GM19328 (cell line): ENCODE measurements at regions not wholly inside any gene's neighbourhood (a gene's known extent, or its start where the extent isn't known, plus 50 kb on each side); places are given as distances from the start of the nearest gene placed in this dataset.
"Not testable (repeated sequence)": the region's sequence is repeated elsewhere in the genome, so short reads cannot be mapped to it uniquely, and the experiment has no call there.

Source experiments
- ATAC-seq: cut with Tn5 transposase; IDR thresholded peaks from one replicate; pipeline ENCODE4 v1.9.1; 2021; ENCODE audit warnings: mild to moderate bottlenecking, moderate library complexity; ENCODE audit not compliant: unreplicated experiment

DNA sequence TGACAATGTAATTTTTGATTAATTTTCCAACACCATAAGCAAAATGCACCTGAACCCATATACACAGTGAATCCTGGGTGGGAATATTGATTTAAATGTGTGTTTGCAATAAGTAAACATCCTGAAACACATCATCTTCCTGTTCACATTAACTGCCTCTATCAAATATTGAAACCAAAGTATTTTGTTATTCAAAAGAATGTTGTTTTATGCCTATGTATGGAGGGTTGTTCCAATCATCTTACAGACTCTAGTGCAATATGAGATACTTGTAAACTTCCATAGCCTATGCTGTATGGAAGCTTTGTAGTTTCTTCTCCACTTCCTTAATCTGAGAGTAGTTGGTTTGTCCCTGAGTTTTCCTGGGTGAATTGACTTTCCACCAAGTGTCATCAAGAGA lies 105.4 kb upstream of the SLC7A11 start:
- ATAC-seq: no peak

DNA sequence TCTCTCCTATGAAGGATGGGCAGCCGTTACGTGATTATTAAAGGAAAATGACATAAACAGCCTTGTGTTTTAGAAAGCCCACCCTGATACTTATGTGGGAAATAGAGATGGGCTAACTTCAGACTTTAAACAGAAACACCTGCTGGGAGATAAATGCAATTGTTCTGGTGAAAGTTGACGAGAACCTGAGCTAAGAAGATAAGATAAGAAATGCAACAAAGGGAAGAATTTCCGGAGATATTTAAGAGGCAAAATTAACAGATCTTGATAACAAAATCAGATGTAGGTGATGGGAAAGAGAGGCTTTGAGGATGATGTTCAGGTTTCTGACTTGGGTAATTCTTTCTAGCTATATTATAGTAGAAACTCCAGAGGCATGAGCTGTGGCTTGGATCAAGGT lies 102.7 kb upstream of the SLC7A11 start:
- no peak for ATAC-seq

DNA sequence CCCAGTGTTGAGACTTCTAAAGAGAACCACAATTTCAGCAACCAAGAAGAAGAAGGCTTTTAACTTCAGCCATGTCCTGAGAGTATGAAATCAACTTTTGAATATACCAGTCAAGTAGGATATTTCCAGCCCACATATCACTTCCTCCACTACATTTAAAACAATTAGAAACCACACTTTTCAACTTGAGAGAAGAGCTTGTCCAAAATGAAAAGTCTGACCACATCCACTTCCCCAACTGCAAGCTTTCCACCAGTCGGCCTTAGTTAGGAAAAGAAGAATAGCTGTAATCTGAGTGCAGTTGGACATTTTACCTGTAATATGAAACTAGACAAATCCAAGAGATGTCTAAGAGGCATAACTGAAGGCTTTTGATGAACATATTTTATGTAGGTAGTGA lies 101.9 kb upstream of the SLC7A11 start:
- ATAC-seq: no peak

DNA sequence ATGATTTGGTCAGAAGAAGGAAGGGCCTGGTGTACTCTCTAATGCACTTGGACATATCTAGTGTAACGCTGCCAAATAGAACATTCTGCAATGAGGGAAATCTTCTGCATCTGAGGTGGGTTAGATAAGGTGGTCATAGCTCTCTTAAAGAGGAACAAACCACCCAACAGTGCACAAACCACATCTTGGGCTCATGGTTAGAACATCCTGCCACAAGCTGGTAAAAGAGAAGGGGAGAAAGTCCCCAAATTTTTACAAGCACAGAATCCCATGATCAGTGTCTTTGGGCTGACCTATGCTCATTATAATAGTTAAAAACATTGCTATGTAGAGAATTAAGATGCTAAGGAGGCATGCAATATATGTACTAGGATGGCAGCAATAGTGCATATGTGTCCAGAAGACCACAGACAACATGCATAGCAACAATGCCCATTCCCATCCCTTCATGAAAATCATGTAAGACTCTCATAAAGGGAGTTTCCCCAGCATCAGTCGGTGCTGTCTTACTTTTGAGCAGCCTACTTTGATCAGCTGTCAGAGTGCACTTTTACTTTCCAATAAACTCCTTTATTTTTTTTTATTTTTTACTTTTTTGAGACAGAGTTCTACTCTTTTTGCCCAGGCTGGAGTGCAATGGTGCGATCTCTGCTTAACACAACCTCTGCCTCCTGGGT lies 99.7 kb upstream of the SLC7A11 start:
- peak; percentile 54 for ATAC-seq

DNA sequence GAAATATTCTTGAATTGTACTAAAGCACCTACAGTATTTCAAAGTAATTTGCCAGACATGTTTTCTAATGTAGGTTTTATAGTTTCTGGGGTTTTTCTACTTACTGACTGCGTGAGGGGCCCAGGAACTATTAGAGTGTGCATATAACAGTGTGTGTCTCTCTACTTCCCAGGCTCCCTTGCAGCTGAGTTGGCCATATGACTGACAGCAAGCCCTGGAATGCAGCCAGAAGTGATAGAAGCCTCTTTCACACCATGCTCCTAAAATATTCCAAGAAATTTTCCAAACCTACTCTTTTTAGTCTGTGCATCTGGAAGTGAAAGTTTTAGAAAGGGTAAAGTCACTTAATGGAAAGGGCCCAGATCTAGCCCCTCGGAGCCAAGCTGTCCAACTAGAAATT lies 96.7 kb upstream of the SLC7A11 start:
- ATAC-seq: no peak

DNA sequence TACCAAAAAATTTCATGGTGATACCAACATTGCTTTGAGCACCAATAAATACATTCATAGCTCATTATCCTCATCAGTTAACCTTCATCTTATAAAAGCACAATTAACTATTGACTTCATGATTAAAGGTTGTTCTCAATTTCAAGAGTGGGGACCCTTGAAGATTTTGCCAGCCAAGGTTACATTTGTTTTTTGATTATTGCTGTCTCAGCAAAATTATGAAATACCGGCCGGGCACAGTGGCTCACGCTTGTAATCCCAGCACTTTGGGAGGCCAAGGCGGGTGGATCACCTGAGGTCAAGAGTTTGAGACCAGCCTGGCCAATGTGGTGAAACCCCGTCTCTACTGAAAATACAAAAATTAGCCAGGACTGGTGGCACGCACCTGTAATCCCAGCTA lies 96.1 kb upstream of the SLC7A11 start:
- ATAC-seq: not testable (repeated sequence)

DNA sequence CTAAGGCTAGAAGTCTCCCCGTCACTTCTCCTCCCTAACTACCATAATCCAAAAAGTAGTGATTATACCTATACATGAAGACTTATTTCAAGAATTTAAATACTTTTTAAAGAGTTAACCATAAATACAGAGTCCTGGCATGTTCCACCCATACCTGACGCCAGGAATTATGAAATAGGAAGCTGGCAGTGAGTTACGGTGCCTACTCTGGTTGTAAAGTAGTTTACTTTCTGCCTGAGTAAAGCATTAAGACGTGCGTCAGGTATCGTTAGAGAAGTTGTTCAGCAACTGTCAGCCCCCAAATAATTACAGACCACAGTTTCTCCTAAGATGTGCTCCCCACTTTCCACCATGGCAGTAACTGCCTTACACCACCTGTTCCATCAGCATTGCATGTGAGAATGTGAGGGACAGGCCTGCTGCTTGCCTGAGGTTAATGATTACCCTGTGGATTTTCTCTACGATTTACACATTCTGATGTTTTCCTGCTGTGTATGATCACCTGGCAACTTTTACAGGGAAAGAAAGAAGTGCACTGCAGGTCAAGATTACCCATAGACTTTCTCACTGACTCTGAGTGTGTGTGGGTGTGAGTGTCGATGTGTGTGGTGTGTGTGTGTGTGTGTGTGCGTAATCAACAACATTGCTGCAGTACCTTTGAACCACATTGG lies 92.3 kb upstream of the SLC7A11 start:
- no peak for ATAC-seq

DNA sequence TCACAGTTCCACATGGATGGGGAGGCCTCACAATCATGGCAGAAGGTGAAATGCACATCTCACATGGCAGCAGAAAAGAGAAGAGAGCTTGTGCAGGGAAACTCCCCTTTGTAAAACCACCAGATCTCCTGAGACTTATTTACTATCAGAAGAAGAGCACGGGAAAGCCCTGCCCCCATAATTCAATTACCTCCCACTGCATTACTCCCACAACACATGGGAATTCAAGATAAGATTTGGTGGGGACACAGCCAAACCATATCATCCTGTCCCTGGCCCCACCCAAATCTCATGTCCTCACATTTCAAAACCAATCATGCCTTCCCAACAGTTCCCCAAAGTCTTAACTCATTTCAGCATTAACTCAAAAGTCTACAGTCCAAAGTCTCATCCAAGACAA lies 90.3 kb upstream of the SLC7A11 start:
- not testable (repeated sequence) for ATAC-seq

DNA sequence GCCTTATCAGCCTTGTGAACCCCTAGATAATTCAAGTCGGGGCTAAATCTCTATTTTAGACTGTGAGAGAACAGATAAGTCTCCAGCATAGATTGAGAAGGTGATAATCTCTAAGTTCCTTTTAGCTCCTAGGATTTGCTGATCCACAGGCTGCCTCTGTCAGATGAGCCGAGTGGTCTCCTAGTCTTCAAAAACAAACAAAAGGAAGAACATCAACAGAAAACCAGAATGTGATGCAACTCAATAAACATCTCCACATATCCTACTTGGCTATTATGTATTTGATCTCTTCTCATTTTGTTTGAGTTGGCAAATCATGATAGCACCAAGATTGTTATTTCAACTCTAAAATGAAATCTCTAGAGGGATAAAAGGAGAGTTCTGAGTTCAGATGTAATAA lies 88.4 kb upstream of the SLC7A11 start:
- no peak for ATAC-seq

DNA sequence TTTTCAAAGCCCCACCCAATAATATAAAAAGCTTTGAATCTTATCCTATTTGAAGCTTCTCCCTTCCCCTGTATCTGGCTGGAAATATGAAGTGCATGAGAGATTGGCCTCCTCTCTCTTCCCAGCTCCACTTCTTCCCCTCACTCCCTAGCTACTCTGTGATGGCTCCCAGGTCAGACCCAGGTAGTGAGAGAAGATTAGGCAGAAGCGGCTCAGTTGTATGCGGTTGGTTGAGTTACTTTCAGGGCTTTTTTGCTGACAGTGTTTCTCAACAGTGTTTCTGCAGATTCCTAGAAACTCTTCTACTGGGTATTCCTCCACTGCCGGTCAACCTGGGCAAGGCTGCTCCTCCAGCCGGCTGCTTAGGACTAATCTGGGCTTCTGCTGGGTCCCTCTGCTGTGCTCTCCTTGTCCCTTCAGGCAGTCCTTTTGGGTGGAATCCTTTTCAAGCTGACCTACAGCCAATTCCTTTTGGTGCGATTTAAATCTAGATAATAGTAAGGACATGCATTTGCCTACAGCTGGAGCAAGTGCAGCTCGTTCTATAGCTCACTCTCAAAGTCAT lies 87.4 kb upstream of the SLC7A11 start:
- no peak for ATAC-seq

DNA sequence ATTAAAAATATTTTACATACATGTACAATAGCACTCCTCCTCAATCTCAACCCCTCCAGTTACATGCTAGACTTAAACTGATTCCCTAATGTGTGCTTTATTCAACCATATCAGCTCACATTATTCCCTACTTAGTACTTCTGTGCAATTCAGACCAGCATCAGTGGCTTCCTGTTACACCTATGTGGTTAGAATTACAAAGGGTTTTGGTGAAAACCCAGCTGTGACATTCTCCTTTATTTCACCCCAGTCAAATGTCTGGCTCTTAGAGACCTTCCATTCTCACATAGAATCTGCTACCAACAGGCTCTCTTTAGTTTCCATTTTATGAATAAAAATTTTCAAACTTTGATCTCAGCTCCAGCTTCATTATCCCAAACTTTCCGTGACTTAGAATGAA lies 85.2 kb upstream of the SLC7A11 start:
- ATAC-seq: no peak

DNA sequence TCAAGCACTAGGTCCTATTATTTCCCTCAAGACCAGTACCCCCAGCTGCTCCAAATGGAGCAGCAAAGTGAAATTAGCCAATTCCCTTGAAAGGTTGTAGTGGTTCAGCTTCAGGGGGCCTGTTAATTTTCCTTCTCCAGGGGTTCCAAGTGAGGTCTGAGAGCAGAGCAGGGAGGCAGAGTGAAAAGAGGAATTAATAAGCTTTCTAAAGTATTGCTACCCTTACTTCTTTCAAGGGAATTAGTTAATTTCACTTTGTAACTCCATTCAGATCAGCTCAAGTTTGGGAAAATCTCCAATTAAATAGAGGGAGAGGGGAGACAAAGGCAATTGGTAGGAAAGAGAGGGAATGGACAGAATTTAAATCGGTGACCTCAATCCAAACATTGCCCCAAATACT lies 78.7 kb upstream of the SLC7A11 start:
- ATAC-seq: no peak

DNA sequence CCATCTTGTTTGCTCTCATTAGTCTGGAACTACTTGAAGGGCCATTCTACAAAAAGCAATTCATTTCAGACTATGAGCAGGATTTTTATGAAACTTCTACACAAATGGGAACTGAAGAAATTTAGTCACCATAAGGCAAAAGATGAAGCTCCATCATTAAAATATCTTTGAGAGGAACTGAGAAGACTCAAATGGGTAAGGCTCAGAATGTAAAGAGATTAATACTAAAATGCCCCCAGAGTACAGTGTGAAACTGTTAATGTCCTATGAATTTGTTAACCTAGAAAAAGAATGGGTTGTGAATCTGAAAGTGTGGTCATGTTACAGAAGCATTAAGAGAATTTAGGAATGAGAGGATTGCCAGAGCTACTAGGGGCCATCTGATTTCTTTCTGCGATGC lies 77.9 kb upstream of the SLC7A11 start:
- ATAC-seq: no peak

DNA sequence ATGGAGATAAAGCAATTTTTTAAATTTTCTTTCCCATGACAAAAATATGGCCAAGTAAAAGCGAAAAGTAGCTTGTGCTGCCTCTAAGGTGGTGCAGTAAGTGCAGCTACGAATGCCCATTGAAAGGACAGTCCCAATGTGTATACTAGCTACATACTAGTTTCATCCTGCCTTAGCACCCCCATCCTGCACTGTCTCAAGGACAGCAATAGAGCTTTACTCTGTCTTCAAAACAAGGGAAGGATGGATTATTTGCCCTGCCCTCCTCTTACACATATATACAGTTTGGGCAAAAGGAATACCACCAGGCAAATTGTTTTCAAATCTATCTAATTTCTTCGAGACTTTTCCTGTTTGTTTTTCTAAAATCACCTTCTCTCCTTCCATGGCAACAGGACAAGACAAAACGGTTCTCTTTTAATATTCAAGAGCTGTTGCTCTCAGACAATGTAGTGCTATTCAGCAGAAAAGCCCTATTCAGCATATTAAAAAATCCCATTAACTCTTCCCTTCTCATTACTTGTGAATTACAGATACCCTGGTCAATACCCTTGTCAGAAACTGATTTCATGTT lies 75.1 kb upstream of the SLC7A11 start:
- no peak for ATAC-seq

DNA sequence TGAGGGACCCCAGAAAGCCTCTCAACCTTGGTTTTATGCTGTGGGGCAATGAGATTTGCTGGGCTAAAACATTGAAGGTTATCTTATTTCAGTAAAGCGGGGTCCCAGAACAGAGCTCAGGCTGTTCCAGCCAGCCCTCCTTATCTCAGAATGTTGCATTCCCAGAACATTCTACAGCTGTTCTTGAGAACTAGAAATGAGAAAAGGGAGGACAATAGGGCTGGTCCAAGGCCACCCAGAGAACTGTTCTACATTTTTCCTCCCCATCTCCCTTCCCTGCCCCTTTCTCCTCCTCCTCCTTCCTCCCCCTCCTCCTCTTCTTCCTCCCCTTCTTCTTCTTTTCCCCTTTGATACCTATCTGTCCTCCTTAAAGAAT lies 70.4 kb upstream of the SLC7A11 start:
- no peak for ATAC-seq

DNA sequence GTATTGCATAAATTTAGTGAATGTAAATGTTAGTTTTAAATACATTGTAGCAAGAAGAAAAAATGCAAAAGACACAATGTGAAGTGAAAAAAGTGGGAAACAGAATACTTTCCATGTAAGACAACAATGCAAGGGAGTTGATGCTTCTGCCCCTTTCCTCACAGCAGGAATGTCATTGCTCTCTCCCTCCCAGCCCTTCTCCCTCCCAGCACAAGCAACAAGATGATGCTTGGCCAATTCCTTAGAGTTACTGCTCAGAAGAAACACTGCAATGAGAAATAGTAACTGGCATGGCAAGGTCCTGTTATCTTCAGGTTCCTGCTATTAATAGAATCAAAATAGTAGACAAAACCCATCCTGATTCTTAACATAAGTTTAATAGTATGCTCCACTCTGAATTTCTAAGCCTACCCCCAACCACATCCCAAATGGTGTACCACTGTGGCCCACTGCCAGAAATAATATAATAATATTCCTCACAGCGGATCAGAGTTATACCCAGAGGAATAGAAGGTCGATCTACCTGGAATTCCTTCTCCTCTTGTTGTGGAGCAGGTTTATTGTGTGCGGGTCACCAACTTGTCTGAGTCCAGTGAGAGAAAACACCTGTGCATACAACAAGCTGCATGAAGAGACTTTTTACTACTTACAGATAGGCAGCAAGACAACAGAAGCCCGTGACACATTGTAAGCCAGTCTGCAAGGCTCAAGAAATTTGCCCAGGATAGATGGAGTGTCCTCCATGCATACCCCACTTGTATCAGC lies 69.8 kb upstream of the SLC7A11 start:
- no peak for ATAC-seq

DNA sequence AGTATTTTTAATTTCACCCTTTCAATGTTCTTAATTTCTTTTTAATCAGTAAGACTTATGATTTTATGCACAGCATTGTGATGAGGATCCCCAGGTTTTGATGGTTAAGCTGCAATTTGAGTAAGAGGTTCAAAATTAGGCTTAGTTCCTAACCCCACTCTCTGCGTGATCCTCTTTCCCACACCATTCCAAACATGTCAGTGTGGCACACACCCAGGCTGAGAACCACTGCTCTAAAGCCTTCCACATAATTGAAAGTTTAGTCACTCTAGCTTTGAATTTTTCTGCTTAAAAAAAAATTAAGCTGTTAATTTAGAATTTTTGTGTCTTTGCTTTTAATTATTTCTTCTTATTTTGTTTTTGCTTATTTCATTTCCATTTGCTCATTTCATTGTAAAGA lies 68.8 kb upstream of the SLC7A11 start:
- no peak for ATAC-seq

DNA sequence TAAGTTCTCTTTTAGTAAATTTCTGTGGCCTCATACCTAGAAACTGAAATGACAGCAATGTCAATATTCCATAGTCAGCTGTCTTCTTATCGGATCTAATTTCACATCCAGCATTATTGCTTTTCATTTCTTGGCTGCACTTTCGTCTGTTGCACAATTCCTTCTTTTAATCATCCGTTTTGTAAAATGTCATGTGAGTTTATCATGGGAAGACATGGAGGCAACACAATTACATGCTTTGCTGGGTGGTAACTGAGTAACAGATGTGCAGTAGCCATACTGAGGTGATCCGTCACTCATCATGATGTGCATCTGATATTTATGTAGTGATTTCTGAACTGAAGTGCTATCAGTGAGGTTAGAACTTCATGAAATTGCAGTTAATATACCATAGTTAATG lies 68.3 kb upstream of the SLC7A11 start:
- ATAC-seq: no peak

DNA sequence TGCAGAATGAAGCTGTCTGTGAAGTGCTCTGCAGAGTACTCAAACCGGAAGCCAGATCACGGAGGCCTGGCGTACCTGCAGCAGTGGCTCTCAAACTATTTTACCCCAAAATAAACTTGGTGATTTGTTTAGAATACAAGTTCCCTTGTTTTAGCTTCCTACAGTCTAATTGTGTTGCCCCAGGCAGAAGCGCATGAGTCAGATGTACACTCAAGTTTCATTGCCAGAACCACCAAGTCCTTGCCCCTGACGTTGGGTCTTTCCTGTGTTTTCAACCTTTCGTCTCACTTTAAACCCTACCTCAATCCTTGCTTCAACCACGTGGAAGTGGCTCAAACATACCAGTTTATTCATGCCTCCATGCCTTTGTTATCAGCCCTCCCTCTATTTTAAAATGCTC lies 66.2 kb upstream of the SLC7A11 start:
- ATAC-seq: no peak

DNA sequence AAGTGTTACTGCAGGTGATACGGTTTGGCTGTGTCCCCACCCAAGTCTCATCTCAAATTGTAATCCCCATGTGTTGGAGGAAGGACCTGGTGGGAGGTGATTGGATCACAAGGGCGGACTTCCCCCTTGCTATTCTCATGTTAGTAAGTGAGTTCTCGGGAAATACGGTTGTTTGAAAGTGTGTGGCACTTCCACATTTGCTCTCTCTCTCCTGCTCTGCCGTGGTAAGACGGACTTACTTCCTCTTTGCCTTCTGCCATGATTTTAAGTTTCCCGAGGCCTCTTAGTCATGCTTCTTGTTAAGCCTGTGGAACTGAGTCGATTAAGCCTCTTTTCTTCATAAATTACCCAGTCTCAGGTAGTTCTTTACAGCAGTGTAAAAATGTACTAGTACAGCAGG lies 65.2 kb upstream of the SLC7A11 start:
- no peak for ATAC-seq

DNA sequence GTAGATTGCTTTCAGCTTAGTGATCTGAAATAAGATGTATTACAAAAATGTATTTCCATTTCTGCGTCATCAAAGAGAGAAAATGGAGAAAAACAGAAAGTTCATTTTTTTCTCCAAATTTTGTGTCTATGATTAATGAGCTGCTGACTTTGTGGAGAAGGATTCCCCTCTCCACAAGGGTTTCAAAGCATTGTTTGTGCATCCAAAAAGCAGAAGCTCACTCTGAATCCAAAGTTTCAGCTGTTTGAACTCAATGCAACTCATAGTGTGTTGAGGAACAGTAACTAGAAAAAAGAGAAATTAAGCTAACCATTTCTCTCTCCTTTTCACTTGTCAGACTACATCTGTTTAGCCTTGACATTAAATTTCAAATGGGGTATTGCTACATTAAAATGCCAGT lies 62.9 kb upstream of the SLC7A11 start:
- no peak for ATAC-seq

DNA sequence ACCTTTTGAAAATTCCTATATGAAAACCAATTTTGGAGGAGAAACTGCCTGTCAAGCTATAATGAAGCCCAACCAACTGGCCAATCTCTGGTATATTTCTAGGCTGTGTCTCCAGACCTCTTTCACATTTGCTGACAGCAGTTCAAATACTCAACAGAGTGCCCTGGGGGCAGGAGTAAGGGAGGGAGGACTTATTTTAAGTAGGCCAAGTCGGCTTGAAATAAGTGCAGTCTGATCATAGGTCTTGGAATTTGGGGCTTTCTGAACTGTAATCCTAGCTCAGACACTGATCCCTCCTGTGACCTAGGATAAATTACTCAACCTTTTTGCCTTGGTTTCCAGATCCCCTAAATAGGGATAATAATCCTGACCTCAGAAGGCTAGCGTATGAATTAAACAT lies 59.4 kb upstream of the SLC7A11 start:
- no peak for ATAC-seq
